ENCODE measurements at regions not wholly inside any gene's neighbourhood (a gene's known extent, or its start where the extent isn't known, plus 50 kb on each side); places are given as distances from the start of the nearest gene placed in this dataset.

- no peaks in the 10 kb centered on the region for H3F3A ChIP-seq (ENCODE audit: insufficient read depth, low read length)
- H3K79me2 ChIP-seq (ENCODE audit: insufficient read depth, low read length): no peaks in the 10 kb centered on the region
- H3K9me3 ChIP-seq (ENCODE audit: low read length): no peaks in the 10 kb centered on the region
- H3K27ac ChIP-seq (ENCODE audit: low read depth, low read length, poor library complexity, severe bottlenecking): no peak overlapping the region
- no peak overlapping the region for H3K4me2 ChIP-seq (ENCODE audit: low read length)
- TF ChIP-seq EZH2 (IDR thresholded peaks at IDR 0.05; ENCODE audit: borderline replicate concordance, low read length) (no peak), CTCF (IDR thresholded peaks at IDR 0.05; ENCODE audit: low read length) (no peak)
- no peak overlapping the region for H3K9ac ChIP-seq (ENCODE audit: low read length)
- H3K4me1 ChIP-seq (ENCODE audit: insufficient read depth, low read length, severe bottlenecking): no peaks in the 10 kb centered on the region
- H3K4me3 ChIP-seq (ENCODE audit: low read depth, low read length, poor library complexity, severe bottlenecking): no peak overlapping the region
- H4K20me1 ChIP-seq (ENCODE audit: insufficient read depth, low read length): no peaks in the 10 kb centered on the region
- no peaks in the 10 kb centered on the region for H3K36me3 ChIP-seq (ENCODE audit: insufficient read depth, low read length)
- no peaks in the 10 kb centered on the region for H3K27me3 ChIP-seq (ENCODE audit: insufficient read depth, low read length)
- no peak overlapping the region for H2AFZ ChIP-seq (ENCODE audit: low read length)
- H3K9me2 ChIP-seq (ENCODE audit: low read depth, low read length): no peaks in the 10 kb centered on the region
Measured at GRCh38 chr5:23318960-23319359, 188.4 kb upstream of the PRDM9 start.

GRCh38 chr5:23318166-23318565 is 189.2 kb upstream of the PRDM9 start:
- H3K4me3 ChIP-seq (ENCODE audit: low read depth, low read length, poor library complexity, severe bottlenecking): no peak overlapping the region
- H3K27ac ChIP-seq (ENCODE audit: low read depth, low read length, poor library complexity, severe bottlenecking): no peak overlapping the region

GRCh38 chr5:23316060-23316591 is 191.3 kb upstream of the PRDM9 start:
- TF ChIP-seq EZH2 (IDR thresholded peaks at IDR 0.05; ENCODE audit: borderline replicate concordance, low read length): no peak
- no peak for TF ChIP-seq CTCF (IDR thresholded peaks at IDR 0.05; ENCODE audit: low read length)
- Histone ChIP-seq H3K4me3 (ENCODE audit: low read depth, low read length, poor library complexity, severe bottlenecking) (no peak overlapping the region), H3K79me2 (ENCODE audit: insufficient read depth, low read length) (no peaks in the 10 kb centered on the region), H3K9me2 (ENCODE audit: low read depth, low read length) (no peaks in the 10 kb centered on the region), H3K4me1 (ENCODE audit: insufficient read depth, low read length, severe bottlenecking) (no peaks in the 10 kb centered on the region), H3K9ac (ENCODE audit: low read length) (no peak overlapping the region), H2AFZ (ENCODE audit: low read length) (no peak overlapping the region), H3K27ac (ENCODE audit: low read depth, low read length, poor library complexity, severe bottlenecking) (no peak overlapping the region), H4K20me1 (ENCODE audit: insufficient read depth, low read length) (no peaks in the 10 kb centered on the region), H3K36me3 (ENCODE audit: insufficient read depth, low read length) (no peaks in the 10 kb centered on the region), H3K9me3 (ENCODE audit: low read length) (no peaks in the 10 kb centered on the region), H3F3A (ENCODE audit: insufficient read depth, low read length) (no peaks in the 10 kb centered on the region), H3K4me2 (ENCODE audit: low read length) (no peak overlapping the region), H3K27me3 (ENCODE audit: insufficient read depth, low read length) (no peaks in the 10 kb centered on the region)

More at GRCh38 chr5:23318166-23318565, 189.2 kb upstream of the PRDM9 start:
- TF ChIP-seq EZH2 (IDR thresholded peaks at IDR 0.05; ENCODE audit: borderline replicate concordance, low read length): no peak
- Histone ChIP-seq H3K79me2 (ENCODE audit: insufficient read depth, low read length) (no peaks in the 10 kb centered on the region), H3K4me1 (ENCODE audit: insufficient read depth, low read length, severe bottlenecking) (no peaks in the 10 kb centered on the region), H3F3A (ENCODE audit: insufficient read depth, low read length) (no peaks in the 10 kb centered on the region), H3K4me2 (ENCODE audit: low read length) (no peak overlapping the region), H3K9me2 (ENCODE audit: low read depth, low read length) (no peaks in the 10 kb centered on the region), H3K36me3 (ENCODE audit: insufficient read depth, low read length) (no peaks in the 10 kb centered on the region), H3K9ac (ENCODE audit: low read length) (no peak overlapping the region), H2AFZ (ENCODE audit: low read length) (no peak overlapping the region), H3K9me3 (ENCODE audit: low read length) (no peaks in the 10 kb centered on the region), H4K20me1 (ENCODE audit: insufficient read depth, low read length) (no peaks in the 10 kb centered on the region), H3K27me3 (ENCODE audit: insufficient read depth, low read length) (no peaks in the 10 kb centered on the region)

GRCh38 chr5:23314827-23315226 is 192.6 kb upstream of the PRDM9 start:
- Histone ChIP-seq H3K36me3 (ENCODE audit: insufficient read depth, low read length) (no peaks in the 10 kb centered on the region), H3K4me3 (ENCODE audit: low read depth, low read length, poor library complexity, severe bottlenecking) (no peak overlapping the region), H3K9me2 (ENCODE audit: low read depth, low read length) (no peaks in the 10 kb centered on the region), H3K4me1 (ENCODE audit: insufficient read depth, low read length, severe bottlenecking) (no peaks in the 10 kb centered on the region), H3K79me2 (ENCODE audit: insufficient read depth, low read length) (no peaks in the 10 kb centered on the region), H3K27ac (ENCODE audit: low read depth, low read length, poor library complexity, severe bottlenecking) (no peak overlapping the region), H3F3A (ENCODE audit: insufficient read depth, low read length) (no peaks in the 10 kb centered on the region), H2AFZ (ENCODE audit: low read length) (no peak overlapping the region), H4K20me1 (ENCODE audit: insufficient read depth, low read length) (no peaks in the 10 kb centered on the region), H3K27me3 (ENCODE audit: insufficient read depth, low read length) (no peaks in the 10 kb centered on the region), H3K9ac (ENCODE audit: low read length) (no peak overlapping the region), H3K9me3 (ENCODE audit: low read length) (no peaks in the 10 kb centered on the region), H3K4me2 (ENCODE audit: low read length) (no peak overlapping the region)
- TF ChIP-seq EZH2 (IDR thresholded peaks at IDR 0.05; ENCODE audit: borderline replicate concordance, low read length) (no peak), CTCF (IDR thresholded peaks at IDR 0.05; ENCODE audit: low read length) (no peak)
